ENCODE measurements at regions not wholly inside any gene's neighbourhood (a gene's known extent, or its start where the extent isn't known, plus 50 kb on each side); places are given as distances from the start of the nearest gene placed in this dataset.

DNA sequence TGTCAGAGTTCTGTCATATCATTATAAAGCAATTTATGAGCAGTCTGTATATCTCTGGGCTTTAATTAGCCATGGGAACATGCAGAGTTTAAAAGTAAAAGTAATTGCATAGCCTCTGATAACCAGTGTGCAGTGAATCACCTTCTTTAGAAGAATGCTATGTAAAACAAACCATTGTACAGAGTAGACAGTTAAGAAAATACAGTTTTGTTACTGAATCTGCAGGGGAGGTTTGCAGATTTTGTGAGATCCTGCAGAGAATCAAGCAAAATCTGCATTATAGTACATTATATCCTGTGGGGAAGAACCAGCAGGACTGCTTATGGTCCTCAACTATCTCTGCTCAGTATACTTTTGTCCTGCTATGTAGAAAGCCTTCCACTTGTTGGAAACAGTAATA lies 396.2 kb upstream of the NAALADL2 start:
- no peak for TF ChIP-seq NRF1 (IDR thresholded peaks at IDR 0.05; ENCODE audit: low read depth, low read length)
- TF ChIP-seq, protein P1, sequence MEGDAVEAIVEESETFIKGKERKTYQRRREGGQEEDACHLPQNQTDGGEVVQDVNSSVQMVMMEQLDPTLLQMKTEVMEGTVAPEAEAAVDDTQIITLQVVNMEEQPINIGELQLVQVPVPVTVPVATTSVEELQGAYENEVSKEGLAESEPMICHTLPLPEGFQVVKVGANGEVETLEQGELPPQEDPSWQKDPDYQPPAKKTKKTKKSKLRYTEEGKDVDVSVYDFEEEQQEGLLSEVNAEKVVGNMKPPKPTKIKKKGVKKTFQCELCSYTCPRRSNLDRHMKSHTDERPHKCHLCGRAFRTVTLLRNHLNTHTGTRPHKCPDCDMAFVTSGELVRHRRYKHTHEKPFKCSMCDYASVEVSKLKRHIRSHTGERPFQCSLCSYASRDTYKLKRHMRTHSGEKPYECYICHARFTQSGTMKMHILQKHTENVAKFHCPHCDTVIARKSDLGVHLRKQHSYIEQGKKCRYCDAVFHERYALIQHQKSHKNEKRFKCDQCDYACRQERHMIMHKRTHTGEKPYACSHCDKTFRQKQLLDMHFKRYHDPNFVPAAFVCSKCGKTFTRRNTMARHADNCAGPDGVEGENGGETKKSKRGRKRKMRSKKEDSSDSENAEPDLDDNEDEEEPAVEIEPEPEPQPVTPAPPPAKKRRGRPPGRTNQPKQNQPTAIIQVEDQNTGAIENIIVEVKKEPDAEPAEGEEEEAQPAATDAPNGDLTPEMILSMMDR (IDR thresholded peaks at IDR 0.05; ENCODE audit: control extremely low read depth in 1 of 3, insufficient read depth in 1 of 3, low read depth in 1 of 3, low read length in 3 of 3) = no peak
- no peak for TF ChIP-seq ASH2L (IDR thresholded peaks at IDR 0.05; ENCODE audit: low read length)
- no peak for TF ChIP-seq SRF (IDR thresholded peaks at IDR 0.05; ENCODE audit: low read depth, low read length)
- no peak for TF ChIP-seq TAF1 (IDR thresholded peaks at IDR 0.05; ENCODE audit: low read depth, low read length)
- TF ChIP-seq, protein P2, sequence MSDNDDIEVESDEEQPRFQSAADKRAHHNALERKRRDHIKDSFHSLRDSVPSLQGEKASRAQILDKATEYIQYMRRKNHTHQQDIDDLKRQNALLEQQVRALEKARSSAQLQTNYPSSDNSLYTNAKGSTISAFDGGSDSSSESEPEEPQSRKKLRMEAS (IDR thresholded peaks at IDR 0.05) = no peak
